ENCODE measurements at regions not wholly inside any gene's neighbourhood (a gene's known extent, or its start where the extent isn't known, plus 50 kb on each side); places are given as distances from the start of the nearest gene placed in this dataset.

GRCh38 chr22:34296461-34296860 is 376.2 kb upstream of the LARGE1 start:
- TF ChIP-seq CTCF (IDR thresholded peaks at IDR 0.05) (no peak), EZH2phosphoT487 (IDR thresholded peaks at IDR 0.05) (no peak), EZH2 (IDR thresholded peaks at IDR 0.05) (no peak)
